Kidney (tissue), 13 donors: ENCODE measurements at regions not wholly inside any gene's neighbourhood (a gene's known extent, or its start where the extent isn't known, plus 50 kb on each side); places are given as distances from the start of the nearest gene placed in this dataset.

Experiments used
- DNase-seq, 5 donors: peaks; one replicate each; pipeline ENCODE4 v3.0.0-alpha.2; 2013 to 2020
- FAIRE-seq: peaks from 2 replicates; lab custom pipeline; 2012; peaks lifted over from hg19 to GRCh38; lab: Jason Lieb, UNC
- H3K27ac ChIP-seq, 2 donors: one replicate each; pipeline ENCODE4 v1.7.0; 2013; ENCODE audit warnings: low read depth in 2 of 2, low read length in 2 of 2, inconsistent platforms in 1 of 2
- H3K27me3 ChIP-seq: one replicate; pipeline ENCODE4 v1.7.1; 2013; ENCODE audit warnings: low read length, inconsistent platforms; ENCODE audit not compliant: control insufficient read depth, insufficient read depth
- H3K36me3 ChIP-seq, 3 donors: one replicate each; pipeline versions ENCODE4 v1.7.0 to v1.7.1; 2013; ENCODE audit warnings: low read length in 3 of 3, control low read depth in 1 of 3, inconsistent platforms in 1 of 3; ENCODE audit not compliant: insufficient read depth in 3 of 3, control insufficient read depth in 2 of 3
- H3K4me1 ChIP-seq, 3 donors: one replicate each; pipeline versions ENCODE4 v1.7.0 to v1.7.1; 2013; ENCODE audit warnings: low read length in 3 of 3, inconsistent platforms in 1 of 3, low read depth in 1 of 3; ENCODE audit not compliant: control insufficient read depth in 2 of 3, insufficient read depth in 2 of 3
- H3K4me3 ChIP-seq, 3 donors: one replicate each; pipeline versions ENCODE4 v1.7.0 to v1.8.1; 2013; ENCODE audit warnings: low read length in 3 of 3, control low read depth in 1 of 3, inconsistent platforms in 1 of 3
- H3K9ac ChIP-seq, 3 donors: one replicate each; pipeline versions ENCODE4 v1.7.0 to v1.7.1; 2013; ENCODE audit warnings: low read length in 3 of 3, control low read depth in 1 of 3, inconsistent platforms in 1 of 3
- H3K9me3 ChIP-seq, 3 donors: one replicate each; pipeline versions ENCODE4 v1.7.0 to v1.7.1; 2013; ENCODE audit warnings: low read length in 3 of 3, control low read depth in 1 of 3, inconsistent platforms in 1 of 3; ENCODE audit not compliant: control insufficient read depth in 2 of 3, insufficient read depth in 1 of 3
- intact Hi-C: fragments of 100-400 bp; cut with DNase I; formaldehyde crosslinking; loops from one replicate; pipeline ENCODE4 v1.11.1; 2022
- TF ChIP-seq, protein P1 (sequence below): IDR thresholded peaks from 3 replicates; pipeline ENCODE4 v1.5.1; 2012; ENCODE audit warnings: mild to moderate bottlenecking, moderate library complexity, borderline replicate concordance; ENCODE audit not compliant: insufficient read depth; ENCODE audit errors: extremely low read depth
- donor health status: control.
- donor health status: control.
- donor health status: control.
- donor health status: control.
- donor health status: control.
- donor health status: DM: yes; HTN: yes; CAD: no.
- donor health status: Normal renal cell carcinoma (clear cell type).

DNA sequence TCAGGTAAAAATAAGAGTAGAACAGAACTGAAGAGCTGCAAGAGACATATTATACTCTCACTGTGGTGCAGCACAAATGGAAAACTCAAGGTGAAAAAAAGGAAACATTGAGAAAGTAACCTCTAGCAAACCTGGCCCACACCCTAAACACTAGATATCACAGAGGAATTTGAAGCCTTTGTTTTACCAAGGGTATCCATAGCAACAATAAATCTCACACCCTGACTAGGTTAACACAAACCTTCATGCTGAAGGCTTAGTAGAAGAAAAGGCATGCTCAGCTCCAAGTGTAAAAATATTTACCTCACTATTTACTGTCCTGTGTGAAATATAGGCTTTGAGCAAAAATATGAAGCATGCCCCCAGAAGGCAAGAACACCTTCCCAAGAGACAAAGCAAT, 61.9 kb upstream of the TAB3 start:
- H3K27me3 ChIP-seq: no peaks in the 10 kb centered on the region
- H3K36me3 ChIP-seq: no peaks in the 10 kb centered on the region
- no peaks in the 10 kb centered on the region for H3K9me3 ChIP-seq
- no peak overlapping the region for H3K4me3 ChIP-seq
- H3K9ac ChIP-seq: no peak overlapping the region
- no peak overlapping the region for H3K27ac ChIP-seq
- DNase-seq (no peak), FAIRE-seq (no peak)
- no peaks in the 10 kb centered on the region for H3K4me1 ChIP-seq
- TF ChIP-seq, protein P1, sequence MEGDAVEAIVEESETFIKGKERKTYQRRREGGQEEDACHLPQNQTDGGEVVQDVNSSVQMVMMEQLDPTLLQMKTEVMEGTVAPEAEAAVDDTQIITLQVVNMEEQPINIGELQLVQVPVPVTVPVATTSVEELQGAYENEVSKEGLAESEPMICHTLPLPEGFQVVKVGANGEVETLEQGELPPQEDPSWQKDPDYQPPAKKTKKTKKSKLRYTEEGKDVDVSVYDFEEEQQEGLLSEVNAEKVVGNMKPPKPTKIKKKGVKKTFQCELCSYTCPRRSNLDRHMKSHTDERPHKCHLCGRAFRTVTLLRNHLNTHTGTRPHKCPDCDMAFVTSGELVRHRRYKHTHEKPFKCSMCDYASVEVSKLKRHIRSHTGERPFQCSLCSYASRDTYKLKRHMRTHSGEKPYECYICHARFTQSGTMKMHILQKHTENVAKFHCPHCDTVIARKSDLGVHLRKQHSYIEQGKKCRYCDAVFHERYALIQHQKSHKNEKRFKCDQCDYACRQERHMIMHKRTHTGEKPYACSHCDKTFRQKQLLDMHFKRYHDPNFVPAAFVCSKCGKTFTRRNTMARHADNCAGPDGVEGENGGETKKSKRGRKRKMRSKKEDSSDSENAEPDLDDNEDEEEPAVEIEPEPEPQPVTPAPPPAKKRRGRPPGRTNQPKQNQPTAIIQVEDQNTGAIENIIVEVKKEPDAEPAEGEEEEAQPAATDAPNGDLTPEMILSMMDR: no peak
- intact Hi-C loops: no loop called here

DNA sequence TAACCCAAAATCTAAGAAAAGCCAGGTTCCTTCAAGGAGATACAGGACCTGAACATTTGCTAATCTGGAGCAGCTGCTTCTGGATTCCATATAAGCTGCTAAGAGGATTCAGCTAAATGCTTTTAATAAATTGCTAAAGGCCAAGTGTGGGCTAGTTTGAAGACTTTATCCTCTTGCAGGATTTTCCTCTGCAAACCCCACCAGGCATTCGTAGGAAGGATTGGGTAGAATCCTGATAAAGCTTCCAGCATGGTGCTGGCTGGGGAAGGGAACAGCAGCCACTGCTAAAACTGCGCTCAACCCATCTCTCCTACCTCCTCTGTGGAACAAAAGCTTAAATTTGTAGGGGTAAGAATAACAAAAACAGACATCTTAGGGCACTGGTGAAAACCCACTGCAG, 61.3 kb upstream of the TAB3 start:
- TF ChIP-seq, protein P1: no peak
- intact Hi-C loops: no loop called here
- no peaks in the 10 kb centered on the region for H3K9me3 ChIP-seq
- no peak overlapping the region for H3K9ac ChIP-seq
- FAIRE-seq: no peak
- no peaks in the 10 kb centered on the region for H3K36me3 ChIP-seq
- H3K4me1 ChIP-seq: no peaks in the 10 kb centered on the region
- DNase-seq: no peak
- no peak overlapping the region for H3K4me3 ChIP-seq
- no peaks in the 10 kb centered on the region for H3K27me3 ChIP-seq
- H3K27ac ChIP-seq: no peak overlapping the region

DNA sequence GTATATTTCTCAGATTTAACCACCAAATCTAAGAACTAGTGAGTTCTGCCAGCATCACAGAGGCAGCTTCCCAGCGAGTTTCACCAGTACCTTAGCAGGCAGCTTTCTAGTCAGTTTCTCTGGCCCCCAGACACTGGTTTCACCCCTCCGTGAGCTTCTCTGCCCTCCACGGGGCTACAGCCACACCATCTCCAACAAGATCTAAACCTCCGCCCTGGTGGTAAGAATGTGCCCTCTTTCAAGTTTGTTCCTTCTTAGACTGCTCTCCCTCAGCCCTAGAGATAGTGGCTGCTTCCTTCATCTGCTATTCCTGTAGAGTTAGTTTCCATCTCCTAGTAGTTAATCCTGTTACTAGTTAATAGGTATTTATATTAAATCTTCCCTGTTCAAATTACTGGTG, 60.5 kb upstream of the TAB3 start:
- TF ChIP-seq, protein P1: no peak
- intact Hi-C loops: no loop called here
- H3K4me3 ChIP-seq: no peak overlapping the region
- H3K27ac ChIP-seq: no peak overlapping the region
- DNase-seq (no peak), FAIRE-seq (no peak)
- H3K9ac ChIP-seq: no peak overlapping the region
- H3K4me1 ChIP-seq: no peaks in the 10 kb centered on the region
- no peaks in the 10 kb centered on the region for H3K27me3 ChIP-seq
- no peaks in the 10 kb centered on the region for H3K36me3 ChIP-seq
- H3K9me3 ChIP-seq: no peaks in the 10 kb centered on the region

DNA sequence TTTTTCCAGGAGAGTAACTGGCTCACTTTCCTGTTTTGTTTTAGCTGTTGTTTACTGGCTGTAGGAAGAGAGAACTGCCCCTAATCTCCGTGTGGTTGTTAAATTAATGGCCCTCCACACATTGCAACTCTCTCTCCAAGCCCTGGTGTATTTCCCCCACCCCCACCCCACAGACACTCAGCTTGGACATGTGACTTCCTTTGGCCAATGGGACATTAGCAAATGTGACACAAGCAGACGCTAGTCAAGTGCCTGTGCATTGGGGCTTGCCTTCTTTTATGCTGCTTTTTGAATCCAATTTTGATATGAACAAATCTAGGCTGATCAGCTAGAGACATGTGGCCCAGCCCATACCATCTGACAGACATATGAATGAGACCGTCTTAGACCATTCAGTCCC, 59.6 kb upstream of the TAB3 start:
- Histone ChIP-seq H3K27ac (no peak overlapping the region), H3K4me3 (no peak overlapping the region), H3K4me1 (no peaks in the 10 kb centered on the region), H3K36me3 (no peaks in the 10 kb centered on the region), H3K9me3 (no peaks in the 10 kb centered on the region), H3K27me3 (no peaks in the 10 kb centered on the region), H3K9ac (no peak overlapping the region)
- DNase-seq: peak in 1 of 5 donors; percentile 36
- FAIRE-seq: no peak
- intact Hi-C loops: no loop called here
- TF ChIP-seq, protein P1: no peak
